A673 (cell line): ENCODE measurements at regions not wholly inside any gene's neighbourhood (a gene's known extent, or its start where the extent isn't known, plus 50 kb on each side); places are given as distances from the start of the nearest gene placed in this dataset.

Experiments used
- CTCF ChIP-seq: fragments of 300-800, 200-600 bp; sonication (generic); conservative IDR thresholded peaks from 2 replicates; pipeline ENCODE4 v1.5.1; 2017; ENCODE audit warnings: low read depth, mild to moderate bottlenecking, antibody characterized with exemption, low read length, moderate library complexity, mixed read lengths
- EZH2 ChIP-seq: fragments of 200-600 bp; sonication (generic); IDR thresholded peaks from 2 replicates; pipeline ENCODE4 v1.6.1; 2017; ENCODE audit warnings: borderline replicate concordance, low read depth, mild to moderate bottlenecking, mixed read lengths, antibody characterized with exemption, low read length; ENCODE audit not compliant: poor library complexity, severe bottlenecking

GRCh38 chr6:146949425-146949824 lies 254.8 kb upstream of the STXBP5 start:
- TF ChIP-seq EZH2 (no peak), CTCF (no peak)
